ENCODE measurements at regions not wholly inside any gene's neighbourhood (a gene's known extent, or its start where the extent isn't known, plus 50 kb on each side); places are given as distances from the start of the nearest gene placed in this dataset.

GRCh38 chr1:233491953-233492620 lies 121.8 kb upstream of the KCNK1 start:
- no peak for TF ChIP-seq POLR2A (IDR thresholded peaks at IDR 0.05; ENCODE audit: low read depth, low read length)
- TF ChIP-seq POLR2AphosphoS5 (IDR thresholded peaks at IDR 0.05; ENCODE audit: low read depth, low read length): no peak
- TF ChIP-seq SPI1 (IDR thresholded peaks at IDR 0.05; ENCODE audit: low read depth, low read length): no peak
- TF ChIP-seq TAF1 (IDR thresholded peaks at IDR 0.05; ENCODE audit: low read depth, low read length): no peak
- no peak for TF ChIP-seq POU2F2 (IDR thresholded peaks at IDR 0.05; ENCODE audit: low read depth, low read length)
